Small intestine (tissue), 7 donors: ENCODE measurements at regions not wholly inside any gene's neighbourhood (a gene's known extent, or its start where the extent isn't known, plus 50 kb on each side); places are given as distances from the start of the nearest gene placed in this dataset.

Experiments used
- DNase-seq, 2 donors: peaks; one replicate each; pipeline versions ENCODE4 v3.0.0 to v3.0.0-alpha.2; 2013
- FAIRE-seq: peaks from 2 replicates; lab custom pipeline; 2012; peaks lifted over from hg19 to GRCh38; lab: Jason Lieb, UNC
- H3K27ac ChIP-seq, 3 donors: one replicate each; pipeline ENCODE4 v1.5.1; 2013; ENCODE audit warnings: low read length in 2 of 3, mild to moderate bottlenecking in 2 of 3, control low read depth in 1 of 3, inconsistent platforms in 1 of 3, low read depth in 1 of 3, moderate library complexity in 1 of 3
- H3K27me3 ChIP-seq, 3 donors: one replicate each; pipeline ENCODE4 v1.6.1; 2013; ENCODE audit warnings: low read length in 3 of 3, inconsistent platforms in 1 of 3; ENCODE audit not compliant: control insufficient read depth in 3 of 3, insufficient read depth in 3 of 3
- H3K36me3 ChIP-seq, 3 donors: one replicate each; pipeline ENCODE4 v1.6.1; 2013; ENCODE audit warnings: low read length in 3 of 3, inconsistent platforms in 1 of 3, low read depth in 1 of 3, mild to moderate bottlenecking in 1 of 3, moderate library complexity in 1 of 3; ENCODE audit not compliant: control insufficient read depth in 3 of 3, insufficient read depth in 2 of 3
- H3K4me1 ChIP-seq, 3 donors: one replicate each; pipeline ENCODE4 v1.6.1; 2013; ENCODE audit warnings: low read length in 2 of 3, inconsistent platforms in 1 of 3, low read depth in 1 of 3, mild to moderate bottlenecking in 1 of 3, moderate library complexity in 1 of 3; ENCODE audit not compliant: control insufficient read depth in 3 of 3, insufficient read depth in 2 of 3
- H3K4me3 ChIP-seq, 3 donors: one replicate each; pipeline ENCODE4 v1.5.1; 2013; ENCODE audit warnings: low read length in 3 of 3, control low read depth in 1 of 3, inconsistent platforms in 1 of 3, low read depth in 1 of 3, mild to moderate bottlenecking in 1 of 3, moderate library complexity in 1 of 3
- H3K9me3 ChIP-seq, 2 donors: one replicate each; pipeline ENCODE4 v1.6.1; 2013; ENCODE audit warnings: low read depth in 1 of 2, low read length in 1 of 2; ENCODE audit not compliant: control insufficient read depth in 2 of 2, insufficient read depth in 1 of 2
- WGBS, 3 donors: extraction: QIAGEN DNeasy Blood & Tissue Kit; methylation state at CpG; one replicate each; pipeline ENCODE4 v1.1.7; 2013; 5-methylcytosine and 5-hydroxymethylcytosine counted together
- donor health status: healthy with polysubstance abuse.
- donor health status: control.
- donor health status: control.
- donor health status: Bipolar disorder and iron deficiency.
- donor health status: healthy.

DNA sequence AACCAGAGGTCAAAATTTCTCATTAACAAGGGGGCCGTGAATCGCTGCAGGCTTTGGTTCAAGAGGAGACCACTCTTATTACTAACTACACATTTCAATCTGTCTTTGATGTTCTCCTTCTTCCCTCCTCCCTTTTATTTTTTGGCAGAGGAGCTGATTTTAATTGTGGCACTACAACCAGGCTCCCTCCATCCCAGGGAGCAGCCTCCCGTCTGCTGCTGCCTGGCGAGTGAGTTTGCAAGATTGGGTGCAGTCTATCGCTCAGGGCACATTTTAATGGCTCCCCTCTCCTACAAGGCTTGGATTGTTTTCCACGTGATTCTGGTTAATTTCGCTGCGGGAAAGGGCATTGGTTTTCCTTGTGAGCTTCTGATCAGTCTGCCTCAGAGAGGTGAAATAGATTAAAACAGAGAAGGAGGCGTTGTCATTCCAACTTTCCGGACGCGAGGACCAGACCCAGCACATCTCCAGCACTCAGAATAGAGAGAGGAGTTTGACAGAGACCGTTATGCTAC lies 81.4 kb downstream of the KCTD15 start:
- no peaks in the 10 kb centered on the region for H3K4me1 ChIP-seq
- H3K9me3 ChIP-seq: no peaks in the 10 kb centered on the region
- H3K36me3 ChIP-seq: no peaks in the 10 kb centered on the region
- H3K4me3 ChIP-seq: no peak overlapping the region
- FAIRE-seq (no peak), DNase-seq (no peak)
- 73 to 76% (median 75%) methylated on average over 13 of the region's 13 CpGs for WGBS, 3 donors
- H3K27ac ChIP-seq: no peak overlapping the region
- peaks cover 0 to 7% (median 0%) of the 10 kb centered on the region in 3 donors for H3K27me3 ChIP-seq

DNA sequence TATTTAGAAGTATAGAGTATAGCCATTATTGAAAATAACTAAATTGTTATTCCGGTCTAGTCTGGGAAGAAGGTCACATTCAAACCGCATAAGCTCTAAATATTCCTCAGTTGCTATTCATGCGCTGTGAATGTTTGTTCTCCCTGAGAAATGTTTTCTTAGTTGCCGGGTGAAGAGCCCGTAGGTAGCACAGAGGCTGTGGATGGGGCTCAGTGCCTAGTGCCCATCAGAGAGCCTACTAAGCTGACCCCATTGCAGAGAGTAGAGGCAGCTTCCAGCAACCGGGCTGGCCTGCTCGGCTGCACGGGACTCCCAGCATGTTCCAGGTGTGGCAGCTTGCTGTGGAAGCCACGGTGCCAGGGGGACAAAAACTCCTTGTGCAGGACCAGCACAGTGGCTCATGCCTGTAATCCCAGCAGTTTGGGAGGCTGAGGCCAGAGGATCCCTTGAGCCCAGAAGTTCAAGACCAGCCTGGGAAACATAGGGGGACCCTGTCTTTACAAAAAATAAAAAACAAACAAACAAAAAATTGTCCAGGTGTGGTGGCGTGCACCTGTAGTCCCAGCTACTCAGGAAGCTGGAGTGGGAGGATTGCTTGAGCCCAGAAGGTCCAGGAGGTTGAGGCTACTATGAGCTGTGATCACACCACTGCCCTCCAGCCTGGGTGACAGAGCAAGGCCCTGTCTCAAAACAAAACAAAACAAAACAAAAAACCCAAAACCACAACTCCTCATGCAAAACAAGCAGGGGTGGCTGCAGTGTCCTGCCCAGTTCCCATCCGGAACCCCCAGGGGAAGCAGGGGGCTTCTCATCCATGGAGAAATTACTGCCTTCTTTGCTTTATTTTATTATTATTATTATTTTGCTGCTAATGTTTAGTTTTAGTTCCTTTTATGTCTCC lies 82.5 kb downstream of the KCTD15 start:
- Histone ChIP-seq H3K27me3 (peaks cover 0 to 11% (median 0%) of the 10 kb centered on the region in 3 donors), H3K4me1 (no peaks in the 10 kb centered on the region), H3K27ac (no peak overlapping the region), H3K36me3 (no peaks in the 10 kb centered on the region), H3K9me3 (no peaks in the 10 kb centered on the region), H3K4me3 (no peak overlapping the region)
- FAIRE-seq (no peak), DNase-seq (no peak)
- 67 to 82% (median 74%) methylated on average over 11 of the region's 11 CpGs for WGBS, 3 donors

DNA sequence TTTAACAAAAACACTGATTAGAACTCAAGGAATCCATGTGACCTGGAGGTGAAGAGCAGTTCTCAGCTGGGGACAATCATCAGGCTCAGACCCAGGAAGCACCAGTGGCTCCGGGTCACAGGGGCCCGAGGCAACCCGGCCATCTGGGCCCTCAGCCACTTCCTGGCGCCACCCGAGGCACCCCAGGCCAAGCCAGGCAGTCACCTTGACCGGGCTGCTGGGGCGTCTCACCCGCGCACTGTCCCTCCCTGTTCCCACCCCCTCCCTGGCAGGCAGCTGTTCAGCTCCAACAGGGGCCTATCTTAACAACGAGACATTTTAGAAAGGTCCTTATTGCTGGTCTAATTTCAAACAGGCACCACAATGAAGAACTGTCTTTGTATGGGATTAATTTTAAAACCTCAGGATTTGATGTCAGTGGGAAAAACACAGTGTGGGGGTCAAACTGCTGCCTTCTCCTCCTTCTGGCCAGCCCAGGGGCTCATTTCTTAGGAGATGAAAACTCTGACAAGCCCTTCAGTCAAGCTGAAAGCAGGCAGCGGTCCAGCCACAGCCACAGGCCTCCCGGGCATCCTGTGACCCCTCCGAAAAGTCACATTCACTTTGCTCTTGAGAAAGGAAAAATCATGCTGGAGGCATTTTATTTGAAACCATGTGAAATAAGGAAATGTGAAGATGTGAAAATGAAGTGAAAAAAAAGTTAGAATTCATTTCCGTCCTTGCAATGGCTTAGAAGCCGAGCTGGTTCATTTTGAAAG lies 83.3 kb downstream of the KCTD15 start:
- FAIRE-seq: no peak
- WGBS, 3 donors: 34 to 51% (median 37%) methylated on average over 14 to 15 of the region's 15 CpGs
- Histone ChIP-seq H3K27me3 (peaks cover 0 to 11% (median 0%) of the 10 kb centered on the region in 3 donors), H3K9me3 (no peaks in the 10 kb centered on the region), H3K27ac (peak overlapping the region in 1 of 3 donors; percentile 54), H3K4me1 (no peaks in the 10 kb centered on the region), H3K36me3 (no peaks in the 10 kb centered on the region), H3K4me3 (no peak overlapping the region)
- no peak for DNase-seq

DNA sequence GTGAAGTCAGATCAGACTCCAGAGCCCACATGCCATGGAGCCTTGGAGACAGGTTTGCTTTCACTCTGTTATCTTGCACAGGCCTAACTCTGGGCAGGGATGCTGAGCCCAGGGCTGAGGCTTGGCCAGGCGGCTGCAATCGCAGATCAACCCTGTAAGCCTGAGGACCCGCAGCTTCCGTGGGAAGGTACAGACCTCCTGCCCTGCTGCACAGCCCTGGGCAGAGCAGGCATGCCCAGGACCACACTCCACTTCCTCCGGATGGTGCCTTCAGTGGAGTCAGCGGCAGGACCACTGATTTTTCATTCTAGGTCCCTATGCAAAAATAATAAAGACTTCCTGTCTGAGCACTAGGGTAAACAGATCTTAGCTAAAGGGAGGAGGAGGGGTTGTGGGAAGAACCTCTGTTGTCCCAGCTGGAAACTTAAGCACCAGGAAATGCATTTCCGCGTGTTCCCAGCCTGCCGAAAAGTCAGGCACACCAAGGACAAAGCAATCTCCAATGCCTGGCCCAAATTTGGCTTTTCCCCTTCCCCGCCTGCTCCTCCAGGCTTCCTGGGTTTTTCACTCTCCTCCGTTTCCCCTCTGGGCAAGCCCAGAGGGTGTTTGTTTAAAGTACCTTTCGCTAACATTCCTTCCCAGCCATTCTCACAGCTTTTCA lies 87.3 kb downstream of the KCTD15 start:
- Histone ChIP-seq H3K36me3 (no peaks in the 10 kb centered on the region), H3K27ac (peak overlapping the region in 2 of 3 donors; percentile 15 to 22), H3K4me1 (no peaks in the 10 kb centered on the region), H3K27me3 (peaks cover 0 to 8% (median 0%) of the 10 kb centered on the region in 3 donors), H3K4me3 (no peak overlapping the region), H3K9me3 (no peaks in the 10 kb centered on the region)
- DNase-seq (peak in 1 of 2 donors; percentile 29), FAIRE-seq (no peak)
- WGBS, 3 donors: 6 to 9% (median 9%) methylated on average over 12 of the region's 12 CpGs

DNA sequence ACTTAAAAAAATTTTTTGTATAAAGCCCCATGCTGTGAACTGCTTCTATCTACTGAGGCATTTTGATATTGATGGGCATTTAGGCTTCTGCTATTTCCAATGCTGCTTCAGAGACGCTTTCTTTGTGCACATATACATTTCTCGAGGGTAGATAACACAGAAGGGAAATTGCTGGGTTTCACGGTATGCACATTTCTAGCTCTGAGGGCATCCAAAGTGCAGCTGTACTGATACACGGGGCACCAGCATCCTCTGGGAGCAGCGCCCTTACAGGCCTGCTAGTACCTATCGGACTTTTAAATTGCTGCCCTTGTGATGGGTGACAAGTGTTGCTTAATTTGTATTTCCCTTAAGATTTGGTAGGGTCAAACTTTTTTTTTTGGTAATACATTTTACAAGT lies 88.6 kb downstream of the KCTD15 start:
- WGBS, 3 donors: 55 to 67% (median 62%) methylated on average over 6 of the region's 6 CpGs
- no peaks in the 10 kb centered on the region for H3K36me3 ChIP-seq
- no peak overlapping the region for H3K27ac ChIP-seq
- peaks cover 0 to 4% (median 0%) of the 10 kb centered on the region in 3 donors for H3K27me3 ChIP-seq
- no peak overlapping the region for H3K4me3 ChIP-seq
- H3K9me3 ChIP-seq: no peaks in the 10 kb centered on the region
- DNase-seq (no peak), FAIRE-seq (no peak)
- no peaks in the 10 kb centered on the region for H3K4me1 ChIP-seq

DNA sequence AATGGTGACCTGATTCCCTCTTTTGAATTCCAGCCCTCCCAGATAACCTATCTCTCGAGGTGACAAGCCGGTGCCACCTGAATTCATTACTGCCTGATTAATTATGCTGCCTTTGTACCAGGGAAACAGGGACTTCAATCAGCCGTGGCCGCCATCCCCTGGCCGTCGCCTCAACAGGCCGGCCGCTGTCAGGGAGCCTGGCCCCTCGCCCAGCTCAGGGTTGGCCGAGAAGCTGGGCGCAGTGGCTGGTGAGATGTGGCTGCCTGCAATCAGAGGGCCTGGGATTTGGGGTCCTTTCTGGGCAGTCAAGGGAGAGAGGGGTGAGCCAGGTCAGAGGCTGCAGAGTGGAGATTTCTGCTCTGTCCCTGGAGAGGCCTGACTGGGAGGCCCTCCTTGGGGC lies 91.2 kb downstream of the KCTD15 start:
- Histone ChIP-seq H3K27ac (no peak overlapping the region), H3K27me3 (peaks cover 0 to 4% (median 0%) of the 10 kb centered on the region in 3 donors), H3K4me1 (no peaks in the 10 kb centered on the region), H3K36me3 (no peaks in the 10 kb centered on the region), H3K9me3 (no peaks in the 10 kb centered on the region), H3K4me3 (no peak overlapping the region)
- DNase-seq: no peak
- 71 to 78% (median 76%) methylated on average over 11 of the region's 11 CpGs for WGBS, 3 donors
- FAIRE-seq: no peak

DNA sequence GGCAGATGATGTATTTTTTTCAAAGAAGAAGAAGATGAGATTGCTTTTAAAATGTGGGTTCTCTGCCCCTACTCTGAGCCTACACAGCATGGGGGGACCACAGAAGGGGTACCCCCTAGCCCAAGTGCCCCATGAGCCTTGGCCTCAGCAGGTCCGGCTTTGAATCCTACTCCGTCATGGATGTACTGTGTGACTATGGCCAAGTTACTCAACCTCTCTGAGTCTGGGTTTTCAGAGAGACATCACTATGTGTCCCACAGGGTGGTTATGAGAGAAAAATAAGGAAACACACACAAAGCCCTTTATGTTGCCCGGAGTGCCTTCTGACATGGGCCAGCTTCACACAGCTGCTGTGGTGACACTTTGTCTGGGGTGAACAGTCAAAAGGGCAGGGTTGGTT lies 92.0 kb downstream of the KCTD15 start:
- peaks cover 0 to 4% (median 0%) of the 10 kb centered on the region in 3 donors for H3K27me3 ChIP-seq
- no peaks in the 10 kb centered on the region for H3K9me3 ChIP-seq
- DNase-seq (no peak), FAIRE-seq (no peak)
- WGBS, 3 donors: 80 to 92% (median 90%) methylated on average over 3 of the region's 3 CpGs
- no peaks in the 10 kb centered on the region for H3K36me3 ChIP-seq
- no peaks in the 10 kb centered on the region for H3K4me1 ChIP-seq
- H3K4me3 ChIP-seq: no peak overlapping the region
- H3K27ac ChIP-seq: no peak overlapping the region

DNA sequence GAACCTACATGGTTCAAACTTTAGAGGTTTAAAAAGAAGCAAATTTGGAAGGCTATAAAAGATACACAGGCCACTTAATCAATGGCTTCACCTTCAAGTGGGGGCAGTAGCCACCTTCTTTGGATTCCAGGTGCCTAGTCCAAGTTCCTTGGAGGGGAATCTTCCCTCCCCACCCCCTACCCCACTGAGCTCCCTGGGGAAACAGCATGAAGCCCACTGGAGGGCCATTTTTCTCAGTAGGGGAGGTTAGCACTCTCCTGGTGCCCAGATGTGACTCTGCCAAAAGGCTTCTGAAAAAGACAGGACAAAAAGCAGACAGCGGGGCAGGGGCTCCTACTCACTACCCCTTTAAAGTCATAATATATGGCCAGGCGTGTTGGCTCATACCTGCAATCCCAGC lies 93.9 kb downstream of the KCTD15 start:
- H3K27me3 ChIP-seq: no peaks in the 10 kb centered on the region
- H3K4me3 ChIP-seq: no peak overlapping the region
- no peaks in the 10 kb centered on the region for H3K36me3 ChIP-seq
- WGBS, 3 donors: 83 to 91% (median 87%) methylated on average over 2 of the region's 2 CpGs
- DNase-seq (no peak), FAIRE-seq (no peak)
- H3K4me1 ChIP-seq: no peaks in the 10 kb centered on the region
- no peaks in the 10 kb centered on the region for H3K9me3 ChIP-seq
- no peak overlapping the region for H3K27ac ChIP-seq
